IMR-90 (cell line): ENCODE measurements at regions not wholly inside any gene's neighbourhood (a gene's known extent, or its start where the extent isn't known, plus 50 kb on each side); places are given as distances from the start of the nearest gene placed in this dataset.

Source experiments
- ATAC-seq: fragments of 200-7000 bp; cut with Tn5 transposase; 2 replicates; pipeline ENCODE4 v1.9.1; 2020; ENCODE audit warnings: low read depth, mild to moderate bottlenecking, moderate library complexity
- BruUV-seq: library from RNA; stranded (reverse); fragments of 400-500 nt; replicated peaks from 2 replicates; lab custom pipeline; 2021; lab: Mats Ljungman, UMichigan
- CTCF ChIA-PET: fragments of 300-600 bp; formaldehyde crosslinking; extraction: SDS; loops from one replicate; lab custom pipeline; 2021; ENCODE audit warnings: antibody characterized with exemption; lab: Yijun Ruan, JAX
- POLR2A ChIA-PET: fragments of 300-600 bp; sonication (Branson Sonifier 250); formaldehyde crosslinking; loops from one replicate; lab custom pipeline; 2022; ENCODE audit warnings: antibody characterized with exemption; ENCODE audit not compliant: unreplicated experiment; lab: Charles Lee
- DNase-seq: peaks from one replicate; pipeline ENCODE4 v3.0.0; 2013
- H2AFZ ChIP-seq: replicated peaks from 2 replicates; pipeline ENCODE3; 2013; ENCODE audit warnings: low read length, mild to moderate bottlenecking; ENCODE audit not compliant: poor library complexity
- H2AK5ac ChIP-seq: 2 replicates; pipeline ENCODE4 v1.6.1; 2013; ENCODE audit warnings: low read depth, low read length, inconsistent platforms
- H2AK9ac ChIP-seq: replicated peaks from 2 replicates; pipeline ENCODE3; 2013; ENCODE audit warnings: mild to moderate bottlenecking, low read depth, low read length, moderate library complexity; ENCODE audit not compliant: poor library complexity
- H2BK120ac ChIP-seq: 2 replicates; pipeline ENCODE4 v1.6.1; 2013; ENCODE audit warnings: low read depth, low read length, inconsistent platforms
- H2BK15ac ChIP-seq: 3 replicates; pipeline ENCODE4 v1.6.1; 2013; ENCODE audit warnings: low read depth, low read length, inconsistent platforms
- H2BK20ac ChIP-seq: 2 replicates; pipeline ENCODE4 v1.6.1; 2013; ENCODE audit warnings: low read depth, mild to moderate bottlenecking, inconsistent platforms, low read length, moderate library complexity
- H2BK5ac ChIP-seq: 2 replicates; pipeline ENCODE4 v1.6.1; 2013; ENCODE audit warnings: mild to moderate bottlenecking, low read depth, low read length, inconsistent platforms; ENCODE audit not compliant: poor library complexity, severe bottlenecking
- H3K14ac ChIP-seq: replicated peaks from 2 replicates; pipeline ENCODE4 v1.6.1; 2013; ENCODE audit warnings: low read depth, low read length, inconsistent platforms
- H3K18ac ChIP-seq: 2 replicates; pipeline ENCODE4 v1.6.1; 2013; ENCODE audit warnings: low read depth, low read length, control low read depth
- H3K23ac ChIP-seq: 2 replicates; pipeline ENCODE4 v1.6.1; 2013; ENCODE audit warnings: low read depth, low read length, inconsistent platforms
- H3K27ac ChIP-seq: 2 replicates; pipeline ENCODE4 v1.5.1; 2013; ENCODE audit warnings: mild to moderate bottlenecking, control low read depth, low read length; ENCODE audit not compliant: insufficient read depth
- H3K27me3 ChIP-seq: 2 replicates; pipeline ENCODE4 v1.6.1; 2013; ENCODE audit warnings: low read length; ENCODE audit not compliant: control insufficient read depth, insufficient read depth
- H3K36me3 ChIP-seq: 2 replicates; pipeline ENCODE4 v1.6.1; 2013; ENCODE audit warnings: low read length, mixed read lengths; ENCODE audit not compliant: control insufficient read depth, insufficient read depth
- H3K4ac ChIP-seq: 2 replicates; pipeline ENCODE4 v1.6.1; 2013; ENCODE audit warnings: low read depth, low read length, inconsistent platforms
- H3K4me1 ChIP-seq: 2 replicates; pipeline ENCODE4 v1.6.1; 2013; ENCODE audit warnings: low read length, mixed read lengths; ENCODE audit not compliant: control insufficient read depth, insufficient read depth
- H3K4me2 ChIP-seq: 2 replicates; pipeline ENCODE4 v1.6.1; 2013; ENCODE audit warnings: low read depth, mild to moderate bottlenecking, control low read depth, low read length, moderate library complexity
- H3K4me3 ChIP-seq: 2 replicates; pipeline ENCODE4 v1.5.1; 2013; ENCODE audit warnings: low read depth, mild to moderate bottlenecking, control low read depth, low read length, moderate library complexity; ENCODE audit not compliant: insufficient read depth
- H3K56ac ChIP-seq: 2 replicates; pipeline ENCODE4 v1.6.1; 2013; ENCODE audit warnings: low read length, inconsistent platforms; ENCODE audit not compliant: insufficient read depth; ENCODE audit errors: extremely low read depth
- H3K79me1 ChIP-seq, 2 experiments: 2 replicates each; pipeline ENCODE4 v1.6.1; 2013; ENCODE audit warnings: low read length in 2 of 2, inconsistent platforms in 1 of 2, low read depth in 1 of 2
- H3K9ac ChIP-seq: 2 replicates; pipeline ENCODE4 v1.6.1; 2013; ENCODE audit warnings: low read depth, low read length, control low read depth
- H3K9me1 ChIP-seq: 2 replicates; pipeline ENCODE4 v1.6.1; 2013; ENCODE audit warnings: low read length, inconsistent platforms; ENCODE audit not compliant: insufficient read depth
- H3K9me3 ChIP-seq: 2 replicates; pipeline ENCODE4 v1.6.1; 2013; ENCODE audit warnings: low read length; ENCODE audit not compliant: control insufficient read depth, insufficient read depth
- H4K20me1 ChIP-seq: 2 replicates; pipeline ENCODE4 v1.6.1; 2013; ENCODE audit warnings: low read length, inconsistent platforms; ENCODE audit not compliant: insufficient read depth
- H4K5ac ChIP-seq: 2 replicates; pipeline ENCODE4 v1.6.1; 2013; ENCODE audit warnings: mild to moderate bottlenecking, low read depth, low read length, control low read depth
- H4K8ac ChIP-seq, 2 experiments: 2 replicates each; pipeline ENCODE4 v1.6.1; 2013; ENCODE audit warnings: low read depth in 2 of 2, low read length in 2 of 2, control low read depth in 1 of 2, inconsistent platforms in 1 of 2
- H4K91ac ChIP-seq: 2 replicates; pipeline ENCODE4 v1.6.1; 2013; ENCODE audit warnings: low read depth, low read length, inconsistent platforms; ENCODE audit not compliant: insufficient read depth
- BHLHE40 ChIP-seq: fragments of 150-350 bp; IDR thresholded peaks from 2 replicates; pipeline ENCODE4 v1.6.1; 2016; ENCODE audit warnings: mild to moderate bottlenecking, low read depth, low read length
- CEBPB ChIP-seq: IDR thresholded peaks from 2 replicates; pipeline ENCODE4 v1.6.1; 2012; ENCODE audit warnings: low read depth, low read length, improper control_type of control experiment
- CHD1 ChIP-seq: IDR thresholded peaks from 2 replicates; pipeline ENCODE4 v1.6.1; 2012; ENCODE audit warnings: low read depth, low read length, improper control_type of control experiment
- CTCF ChIP-seq: conservative IDR thresholded peaks from 2 replicates; pipeline ENCODE4 v1.5.1; 2012; ENCODE audit warnings: mild to moderate bottlenecking, low read depth, low read length, improper control_type of control experiment
- FOS ChIP-seq: fragments of 150-350 bp; IDR thresholded peaks from 2 replicates; pipeline ENCODE4 v1.6.1; 2016; ENCODE audit warnings: low read depth, low read length
- MAZ ChIP-seq: IDR thresholded peaks from 2 replicates; pipeline ENCODE4 v1.6.1; 2012; ENCODE audit warnings: low read depth, mild to moderate bottlenecking, low read length, improper control_type of control experiment, moderate library complexity, borderline replicate concordance
- MXI1 ChIP-seq: IDR thresholded peaks from 2 replicates; pipeline ENCODE4 v1.6.1; 2012; ENCODE audit warnings: low read depth, mild to moderate bottlenecking, low read length, moderate library complexity, borderline replicate concordance
- NFE2L2 ChIP-seq: fragments of 150-350 bp; IDR thresholded peaks from 2 replicates; pipeline ENCODE4 v1.6.1; 2016; ENCODE audit warnings: low read depth, mild to moderate bottlenecking, low read length
- POLR2A ChIP-seq: IDR thresholded peaks from 2 replicates; pipeline ENCODE4 v1.6.1; 2012; ENCODE audit warnings: mild to moderate bottlenecking, low read depth, low read length
- RAD21 ChIP-seq: IDR thresholded peaks from 2 replicates; pipeline ENCODE4 v1.6.1; 2012; ENCODE audit warnings: low read length, improper control_type of control experiment
- RCOR1 ChIP-seq: IDR thresholded peaks from 2 replicates; pipeline ENCODE4 v1.6.1; 2012; ENCODE audit warnings: mild to moderate bottlenecking, low read length, improper control_type of control experiment; ENCODE audit not compliant: insufficient replicate concordance
- RFX5 ChIP-seq: IDR thresholded peaks from 2 replicates; pipeline ENCODE4 v1.8.0; 2012; ENCODE audit warnings: low read depth, mild to moderate bottlenecking, low read length, moderate library complexity
- WGBS, 2 experiments: methylation state at CpG; one replicate each; pipeline versions ENCODE4 v1.1.5 to v1.1.7; 2013; ENCODE audit warnings: missing lambda C conversion rate in 2 of 2; ENCODE audit not compliant: insufficient read length in 1 of 2; ENCODE audit errors: extremely low coverage in 2 of 2; 5-methylcytosine and 5-hydroxymethylcytosine counted together
- dilution Hi-C: fragments of 300-500 bp; cut with HindIII; formaldehyde crosslinking; loops from one replicate; pipeline ENCODE4 v1.14.3; 2018; ENCODE audit warnings: low sequenced_read_pairs; ENCODE audit not compliant: unreplicated experiment
- in situ Hi-C: fragments of 300-500 bp; cut with MboI; formaldehyde crosslinking; loops from 3 replicates; pipeline ENCODE4 v1.14.3; 2019; ENCODE audit warnings: low sequenced_read_pairs, inconsistent platforms, mixed read lengths
- intact Hi-C: fragments of 100-400 bp; cut with micrococcal nuclease; formaldehyde crosslinking; loops from 2 replicates; pipeline ENCODE4 v1.10.0; 2022
- TF ChIP-seq, protein P1 (sequence below): fragments of 150-350 bp; IDR thresholded peaks from 2 replicates; pipeline ENCODE4 v1.6.1; 2017; ENCODE audit warnings: mild to moderate bottlenecking, antibody characterized with exemption, low read length, low read depth

DNA sequence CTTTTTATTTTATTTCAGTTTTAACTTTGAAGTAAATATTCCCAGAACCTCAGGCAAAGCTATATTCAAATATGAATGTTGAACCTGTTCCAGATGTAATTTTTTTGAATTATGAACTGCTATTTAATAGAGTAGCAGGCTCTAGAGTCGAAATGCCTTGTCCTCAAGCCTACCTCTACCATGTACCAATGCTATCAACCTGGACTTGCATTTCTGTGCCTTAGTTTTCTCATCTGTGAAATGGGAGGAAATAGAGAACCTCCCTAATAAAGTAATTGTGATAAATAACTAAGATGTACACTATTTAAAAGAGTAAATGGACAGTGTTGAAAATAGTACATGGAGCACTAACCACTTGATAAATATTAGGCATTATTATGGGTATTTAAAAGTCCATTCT lies 551.6 kb upstream of the JARID2 start:
- Histone ChIP-seq H3K4me2 (no peak overlapping the region), H2BK20ac (no peak overlapping the region), H2AFZ (no peak overlapping the region), H2BK15ac (no peak overlapping the region), H3K9me3 (no peaks in the 10 kb centered on the region), H3K27me3 (no peaks in the 10 kb centered on the region), H2AK9ac (no peak overlapping the region), H3K79me1 (no peaks in the 10 kb centered on the region), H3K4me1 (peaks cover 3% of the 10 kb centered on the region; the same call in 1 of the 2 replicates), H4K5ac (no peak overlapping the region), H3K18ac (no peak overlapping the region), H3K9ac (no peak overlapping the region), H3K4ac (no peak overlapping the region), H3K36me3 (no peaks in the 10 kb centered on the region), H4K91ac (no peak overlapping the region), H3K9me1 (peaks cover 4% of the 10 kb centered on the region; the same call in 1 of the 2 replicates), H2BK5ac (no peak overlapping the region), H2BK120ac (no peak overlapping the region), H3K23ac (no peak overlapping the region), H3K56ac (no peak overlapping the region), H2AK5ac (no peak overlapping the region), H4K8ac (no peak overlapping the region), H3K4me3 (no peak overlapping the region), H3K14ac (no peak overlapping the region), H4K20me1 (no peaks in the 10 kb centered on the region), H3K27ac (no peak overlapping the region)
- TF ChIP-seq FOS = no peak
- no peak for TF ChIP-seq MAZ
- TF ChIP-seq CTCF = no peak
- TF ChIP-seq RFX5 = no peak
- TF ChIP-seq CEBPB = no peak
- TF ChIP-seq RCOR1 = no peak
- TF ChIP-seq BHLHE40 = no peak
- no peak for TF ChIP-seq RAD21
- TF ChIP-seq POLR2A = no peak
- no peak for TF ChIP-seq NFE2L2
- TF ChIP-seq, protein P1, sequence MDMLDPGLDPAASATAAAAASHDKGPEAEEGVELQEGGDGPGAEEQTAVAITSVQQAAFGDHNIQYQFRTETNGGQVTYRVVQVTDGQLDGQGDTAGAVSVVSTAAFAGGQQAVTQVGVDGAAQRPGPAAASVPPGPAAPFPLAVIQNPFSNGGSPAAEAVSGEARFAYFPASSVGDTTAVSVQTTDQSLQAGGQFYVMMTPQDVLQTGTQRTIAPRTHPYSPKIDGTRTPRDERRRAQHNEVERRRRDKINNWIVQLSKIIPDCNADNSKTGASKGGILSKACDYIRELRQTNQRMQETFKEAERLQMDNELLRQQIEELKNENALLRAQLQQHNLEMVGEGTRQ = no peak
- TF ChIP-seq CHD1 = no peak
- no peak for TF ChIP-seq MXI1
- dilution Hi-C loops = no loop called here
- ChIA-PET CTCF (no interaction called here), POLR2A (no interaction called here)
- intact Hi-C loops = no loop called here
- WGBS, 2 experiments = no CpG with 5 or more reads among the region's 1 CpG
- DNase-seq = no peak
- in situ Hi-C loops = no loop called here
- ATAC-seq = no peak
- BruUV-seq = no TSS peak
